SK-N-SH treated with all-trans-retinoic acid at 6 μM for 48 hours (cell line): ENCODE measurements at regions not wholly inside any gene's neighbourhood (a gene's known extent, or its start where the extent isn't known, plus 50 kb on each side); places are given as distances from the start of the nearest gene placed in this dataset.

Source experiments
- ATAC-seq: fragments of 200-7000 bp; cut with Tn5 transposase; 3 replicates; pipeline ENCODE4 v1.9.1; 2020; ENCODE audit warnings: mild to moderate bottlenecking, moderate library complexity
- ARNTL ChIP-seq: fragments of 450-650 bp; formaldehyde crosslinking; IDR thresholded peaks from 2 replicates; pipeline ENCODE4 v1.5.0; 2020; ENCODE audit warnings: low read depth, mild to moderate bottlenecking, moderate library complexity, borderline replicate concordance
- BACH2 ChIP-seq: fragments of 250-450 bp; sonication (Bioruptor Pico); IDR thresholded peaks from 2 replicates; pipeline ENCODE4 v1.9.0; 2021; ENCODE audit warnings: mild to moderate bottlenecking, borderline replicate concordance
- ESRRG ChIP-seq: fragments of 250-450 bp; sonication (Bioruptor Pico); IDR thresholded peaks from 2 replicates; pipeline ENCODE4 v1.6.1; 2021; ENCODE audit warnings: mild to moderate bottlenecking
- GLIS3 ChIP-seq: fragments of 250-450 bp; sonication (Bioruptor Pico); IDR thresholded peaks from 2 replicates; pipeline ENCODE4 v1.5.0; 2020; ENCODE audit warnings: mild to moderate bottlenecking, moderate library complexity
- ISL1 ChIP-seq: fragments of 250-450 bp; sonication (Bioruptor Pico); IDR thresholded peaks from 2 replicates; pipeline ENCODE4 v2.1.2; 2022; ENCODE audit warnings: mild to moderate bottlenecking, moderate library complexity
- OSR1 ChIP-seq: fragments of 250-450 bp; sonication (Bioruptor Pico); IDR thresholded peaks from 2 replicates; pipeline ENCODE4 v1.8.0; 2022; ENCODE audit warnings: moderate library complexity, mild to moderate bottlenecking, inconsistent platforms
- RARB ChIP-seq: fragments of 250-450 bp; sonication (Bioruptor Pico); IDR thresholded peaks from 2 replicates; pipeline ENCODE4 v1.8.0; 2021; ENCODE audit warnings: mild to moderate bottlenecking, moderate library complexity
- SNAI2 ChIP-seq: fragments of 250-450 bp; sonication (Bioruptor Pico); IDR thresholded peaks from 2 replicates; pipeline ENCODE4 v1.5.0; 2020; ENCODE audit warnings: mild to moderate bottlenecking, moderate library complexity
- TOX ChIP-seq: fragments of 250-450 bp; sonication (Bioruptor Pico); IDR thresholded peaks from 2 replicates; pipeline ENCODE4 v1.8.0; 2021; ENCODE audit warnings: mild to moderate bottlenecking, moderate library complexity, borderline replicate concordance
- ZC3H10 ChIP-seq: fragments of 250-450 bp; sonication (Bioruptor Pico); IDR thresholded peaks from 2 replicates; pipeline ENCODE4 v1.5.1; 2021; ENCODE audit warnings: mild to moderate bottlenecking, moderate library complexity
- ZFP3 ChIP-seq: fragments of 250-450 bp; sonication (Bioruptor Pico); IDR thresholded peaks from 2 replicates; pipeline ENCODE4 v1.5.0; 2020; ENCODE audit warnings: mild to moderate bottlenecking, moderate library complexity
- ZFP30 ChIP-seq: fragments of 450-650 bp; formaldehyde crosslinking; IDR thresholded peaks from 2 replicates; pipeline ENCODE4 v1.5.0; 2022; ENCODE audit warnings: mild to moderate bottlenecking, moderate library complexity
- ZNF565 ChIP-seq: fragments of 450-650 bp; formaldehyde crosslinking; conservative IDR thresholded peaks from 2 replicates; pipeline ENCODE4 v1.5.0; 2020; ENCODE audit warnings: low read depth, mild to moderate bottlenecking, moderate library complexity
- ZNF70 ChIP-seq: fragments of 450-650 bp; formaldehyde crosslinking; IDR thresholded peaks from 2 replicates; pipeline ENCODE4 v1.5.0; 2020; ENCODE audit warnings: mild to moderate bottlenecking, moderate library complexity
- ZNF8 ChIP-seq: fragments of 450-650 bp; formaldehyde crosslinking; IDR thresholded peaks from 2 replicates; pipeline ENCODE4 v1.5.0; 2020; ENCODE audit warnings: mild to moderate bottlenecking, moderate library complexity
- TF ChIP-seq, protein P1 (sequence below): fragments of 250-450 bp; sonication (Bioruptor Pico); IDR thresholded peaks from 2 replicates; pipeline ENCODE4 v1.8.0; 2021; ENCODE audit warnings: low read depth, mild to moderate bottlenecking, moderate library complexity, borderline replicate concordance
- TF ChIP-seq, protein P2 (sequence below): fragments of 250-450 bp; sonication (Bioruptor Pico); IDR thresholded peaks from 2 replicates; pipeline ENCODE4 v1.8.0; 2020; ENCODE audit warnings: mild to moderate bottlenecking, moderate library complexity, borderline replicate concordance
- TF ChIP-seq, protein P3 (sequence below): fragments of 250-450 bp; sonication (Bioruptor Pico); IDR thresholded peaks from 2 replicates; pipeline ENCODE4 v1.5.1; 2020; ENCODE audit warnings: low read depth, mild to moderate bottlenecking, moderate library complexity
- TF ChIP-seq, protein P4 (sequence below): fragments of 250-450 bp; sonication (Bioruptor Pico); IDR thresholded peaks from 2 replicates; pipeline ENCODE4 v1.5.0; 2020; ENCODE audit warnings: mild to moderate bottlenecking, moderate library complexity

DNA sequence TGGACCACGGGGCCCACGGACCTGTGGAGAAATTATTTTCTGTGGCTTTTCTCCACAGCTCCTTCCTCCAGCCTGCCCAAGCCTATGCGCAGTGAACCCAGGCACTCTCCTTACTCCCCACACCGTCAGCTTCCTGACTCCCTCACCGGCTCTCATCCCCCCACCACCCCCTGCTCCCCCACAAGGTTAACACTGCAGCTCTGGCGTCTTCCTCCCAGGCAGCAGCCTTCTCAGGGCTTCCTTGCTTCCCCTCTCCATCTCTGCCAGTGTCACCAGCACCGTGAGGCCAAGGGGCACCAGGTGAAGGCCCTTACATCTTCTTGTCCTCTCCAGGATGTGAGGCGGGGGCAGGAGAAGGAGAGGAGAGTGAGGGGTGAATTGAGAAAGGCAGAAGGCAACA is 168.3 kb upstream of the TLE3 start:
- ATAC-seq = no peak
- TF ChIP-seq ZFP3 (CRISPR knock-in tag) (no peak), SNAI2 (no peak), GLIS3 (CRISPR knock-in tag) (no peak), TOX (no peak), BACH2 (no peak), ARNTL (CRISPR knock-in tag) (no peak), OSR1 (no peak), ZNF70 (no peak), ZFP30 (CRISPR knock-in tag) (no peak), ZC3H10 (CRISPR knock-in tag) (no peak)
- TF ChIP-seq, protein P1, sequence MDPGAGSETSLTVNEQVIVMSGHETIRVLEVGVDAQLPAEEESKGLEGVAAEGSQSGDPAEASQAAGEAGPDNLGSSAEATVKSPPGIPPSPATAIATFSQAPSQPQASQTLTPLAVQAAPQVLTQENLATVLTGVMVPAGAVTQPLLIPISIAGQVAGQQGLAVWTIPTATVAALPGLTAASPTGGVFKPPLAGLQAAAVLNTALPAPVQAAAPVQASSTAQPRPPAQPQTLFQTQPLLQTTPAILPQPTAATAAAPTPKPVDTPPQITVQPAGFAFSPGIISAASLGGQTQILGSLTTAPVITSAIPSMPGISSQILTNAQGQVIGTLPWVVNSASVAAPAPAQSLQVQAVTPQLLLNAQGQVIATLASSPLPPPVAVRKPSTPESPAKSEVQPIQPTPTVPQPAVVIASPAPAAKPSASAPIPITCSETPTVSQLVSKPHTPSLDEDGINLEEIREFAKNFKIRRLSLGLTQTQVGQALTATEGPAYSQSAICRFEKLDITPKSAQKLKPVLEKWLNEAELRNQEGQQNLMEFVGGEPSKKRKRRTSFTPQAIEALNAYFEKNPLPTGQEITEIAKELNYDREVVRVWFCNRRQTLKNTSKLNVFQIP (CRISPR knock-in tag) = no peak
- TF ChIP-seq, protein P2, sequence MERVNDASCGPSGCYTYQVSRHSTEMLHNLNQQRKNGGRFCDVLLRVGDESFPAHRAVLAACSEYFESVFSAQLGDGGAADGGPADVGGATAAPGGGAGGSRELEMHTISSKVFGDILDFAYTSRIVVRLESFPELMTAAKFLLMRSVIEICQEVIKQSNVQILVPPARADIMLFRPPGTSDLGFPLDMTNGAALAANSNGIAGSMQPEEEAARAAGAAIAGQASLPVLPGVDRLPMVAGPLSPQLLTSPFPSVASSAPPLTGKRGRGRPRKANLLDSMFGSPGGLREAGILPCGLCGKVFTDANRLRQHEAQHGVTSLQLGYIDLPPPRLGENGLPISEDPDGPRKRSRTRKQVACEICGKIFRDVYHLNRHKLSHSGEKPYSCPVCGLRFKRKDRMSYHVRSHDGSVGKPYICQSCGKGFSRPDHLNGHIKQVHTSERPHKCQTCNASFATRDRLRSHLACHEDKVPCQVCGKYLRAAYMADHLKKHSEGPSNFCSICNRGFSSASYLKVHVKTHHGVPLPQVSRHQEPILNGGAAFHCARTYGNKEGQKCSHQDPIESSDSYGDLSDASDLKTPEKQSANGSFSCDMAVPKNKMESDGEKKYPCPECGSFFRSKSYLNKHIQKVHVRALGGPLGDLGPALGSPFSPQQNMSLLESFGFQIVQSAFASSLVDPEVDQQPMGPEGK (CRISPR knock-in tag) = no peak

DNA sequence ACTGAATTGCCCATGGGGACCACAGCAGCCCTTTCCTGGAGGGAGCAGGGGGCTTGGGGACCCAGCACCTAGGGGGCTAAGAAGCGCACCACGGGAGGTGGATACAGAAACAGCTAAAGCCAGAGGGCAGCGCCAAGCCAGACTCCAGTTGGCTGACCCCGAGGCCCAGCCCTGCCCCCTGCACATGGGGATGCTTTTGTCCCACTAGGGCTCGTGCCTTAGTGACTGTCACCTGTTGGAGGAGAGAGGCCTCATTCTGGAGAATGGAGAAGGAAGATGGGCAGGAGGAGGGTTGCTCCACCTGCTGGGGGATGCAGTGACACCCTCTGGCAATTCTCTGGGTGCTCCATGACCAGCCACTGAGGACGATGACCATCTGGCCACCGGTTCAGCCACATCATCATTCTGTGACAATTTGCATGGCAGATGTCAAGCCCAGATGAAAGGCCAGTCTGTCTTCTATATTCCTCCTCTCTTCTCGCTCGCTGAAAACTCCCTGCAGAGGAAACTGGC is 167.8 kb upstream of the TLE3 start:
- ATAC-seq = no peak
- no peak for TF ChIP-seq ZNF8 (CRISPR knock-in tag)
- no peak for TF ChIP-seq ISL1 (CRISPR knock-in tag)
- TF ChIP-seq ARNTL (CRISPR knock-in tag) = no peak
- TF ChIP-seq, protein P1 (CRISPR knock-in tag) = no peak
- no peak for TF ChIP-seq ZC3H10 (CRISPR knock-in tag)
- TF ChIP-seq, protein P3, sequence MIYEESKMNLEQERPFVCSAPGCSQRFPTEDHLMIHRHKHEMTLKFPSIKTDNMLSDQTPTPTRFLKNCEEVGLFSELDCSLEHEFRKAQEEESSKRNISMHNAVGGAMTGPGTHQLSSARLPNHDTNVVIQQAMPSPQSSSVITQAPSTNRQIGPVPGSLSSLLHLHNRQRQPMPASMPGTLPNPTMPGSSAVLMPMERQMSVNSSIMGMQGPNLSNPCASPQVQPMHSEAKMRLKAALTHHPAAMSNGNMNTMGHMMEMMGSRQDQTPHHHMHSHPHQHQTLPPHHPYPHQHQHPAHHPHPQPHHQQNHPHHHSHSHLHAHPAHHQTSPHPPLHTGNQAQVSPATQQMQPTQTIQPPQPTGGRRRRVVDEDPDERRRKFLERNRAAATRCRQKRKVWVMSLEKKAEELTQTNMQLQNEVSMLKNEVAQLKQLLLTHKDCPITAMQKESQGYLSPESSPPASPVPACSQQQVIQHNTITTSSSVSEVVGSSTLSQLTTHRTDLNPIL (CRISPR knock-in tag) = no peak
- TF ChIP-seq ESRRG (CRISPR knock-in tag) = no peak
- TF ChIP-seq RARB (CRISPR knock-in tag) = no peak
- no peak for TF ChIP-seq OSR1
- no peak for TF ChIP-seq SNAI2
- no peak for TF ChIP-seq ZNF565
- TF ChIP-seq, protein P4, sequence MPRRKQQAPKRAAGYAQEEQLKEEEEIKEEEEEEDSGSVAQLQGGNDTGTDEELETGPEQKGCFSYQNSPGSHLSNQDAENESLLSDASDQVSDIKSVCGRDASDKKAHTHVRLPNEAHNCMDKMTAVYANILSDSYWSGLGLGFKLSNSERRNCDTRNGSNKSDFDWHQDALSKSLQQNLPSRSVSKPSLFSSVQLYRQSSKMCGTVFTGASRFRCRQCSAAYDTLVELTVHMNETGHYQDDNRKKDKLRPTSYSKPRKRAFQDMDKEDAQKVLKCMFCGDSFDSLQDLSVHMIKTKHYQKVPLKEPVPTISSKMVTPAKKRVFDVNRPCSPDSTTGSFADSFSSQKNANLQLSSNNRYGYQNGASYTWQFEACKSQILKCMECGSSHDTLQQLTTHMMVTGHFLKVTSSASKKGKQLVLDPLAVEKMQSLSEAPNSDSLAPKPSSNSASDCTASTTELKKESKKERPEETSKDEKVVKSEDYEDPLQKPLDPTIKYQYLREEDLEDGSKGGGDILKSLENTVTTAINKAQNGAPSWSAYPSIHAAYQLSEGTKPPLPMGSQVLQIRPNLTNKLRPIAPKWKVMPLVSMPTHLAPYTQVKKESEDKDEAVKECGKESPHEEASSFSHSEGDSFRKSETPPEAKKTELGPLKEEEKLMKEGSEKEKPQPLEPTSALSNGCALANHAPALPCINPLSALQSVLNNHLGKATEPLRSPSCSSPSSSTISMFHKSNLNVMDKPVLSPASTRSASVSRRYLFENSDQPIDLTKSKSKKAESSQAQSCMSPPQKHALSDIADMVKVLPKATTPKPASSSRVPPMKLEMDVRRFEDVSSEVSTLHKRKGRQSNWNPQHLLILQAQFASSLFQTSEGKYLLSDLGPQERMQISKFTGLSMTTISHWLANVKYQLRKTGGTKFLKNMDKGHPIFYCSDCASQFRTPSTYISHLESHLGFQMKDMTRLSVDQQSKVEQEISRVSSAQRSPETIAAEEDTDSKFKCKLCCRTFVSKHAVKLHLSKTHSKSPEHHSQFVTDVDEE = no peak
- TF ChIP-seq ZNF70 = no peak
- TF ChIP-seq, protein P2 (CRISPR knock-in tag) = no peak
- no peak for TF ChIP-seq GLIS3 (CRISPR knock-in tag)
